GM23338 (cell line): ENCODE measurements at regions not wholly inside any gene's neighbourhood (a gene's known extent, or its start where the extent isn't known, plus 50 kb on each side); places are given as distances from the start of the nearest gene placed in this dataset.

Experiments
- ATAC-seq: fragments of 200-7000 bp; cut with Tn5 transposase; 3 replicates; pipeline ENCODE4 v1.9.1; 2020
- DNase-seq: peaks from one replicate; pipeline ENCODE4 v3.0.0-alpha.2; 2015; ENCODE audit warnings: low spot score
- H2AFZ ChIP-seq: fragments of 200-600 bp; sonication (generic); 2 replicates; pipeline ENCODE4 v1.8.0; 2016; ENCODE audit warnings: antibody characterized with exemption, mild to moderate bottlenecking, moderate library complexity
- H3F3A ChIP-seq: fragments of 200-600 bp; sonication (generic); replicated peaks from 2 replicates; pipeline ENCODE4 v1.8.0; 2017; ENCODE audit warnings: antibody characterized with exemption, mixed run types, low read depth
- H3K27ac ChIP-seq: fragments of 200-600 bp; sonication (generic); 2 replicates; pipeline ENCODE4 v1.6.1; 2016; ENCODE audit warnings: low read depth
- H3K27me3 ChIP-seq: fragments of 200-600 bp; sonication (generic); 2 replicates; pipeline ENCODE4 v1.8.0; 2016; ENCODE audit warnings: mild to moderate bottlenecking, mixed run types, moderate library complexity; ENCODE audit not compliant: insufficient read depth
- H3K36me3 ChIP-seq: fragments of 200-600 bp; sonication (generic); 2 replicates; pipeline ENCODE4 v1.8.0; 2016; ENCODE audit warnings: mild to moderate bottlenecking; ENCODE audit not compliant: insufficient read depth
- H3K4me1 ChIP-seq: fragments of 200-600 bp; sonication (generic); 2 replicates; pipeline ENCODE4 v1.8.0; 2016; ENCODE audit warnings: mild to moderate bottlenecking, moderate library complexity; ENCODE audit not compliant: insufficient read depth
- H3K4me2 ChIP-seq: fragments of 200-600 bp; sonication (generic); 2 replicates; pipeline ENCODE4 v1.7.1; 2017; ENCODE audit warnings: mixed run types
- H3K4me3 ChIP-seq: fragments of 200-600 bp; sonication (generic); 2 replicates; pipeline ENCODE4 v1.6.1; 2016; ENCODE audit warnings: mixed run types
- H3K79me2 ChIP-seq: fragments of 200-600 bp; sonication (generic); replicated peaks from 2 replicates; pipeline ENCODE4 v1.8.0; 2017; ENCODE audit warnings: mild to moderate bottlenecking; ENCODE audit not compliant: insufficient read depth
- H3K9me2 ChIP-seq: fragments of 200-600 bp; sonication (generic); 2 replicates; pipeline ENCODE4 v1.8.0; 2017; ENCODE audit not compliant: insufficient read depth
- H4K20me1 ChIP-seq: fragments of 200-600 bp; sonication (generic); replicated peaks from 2 replicates; pipeline ENCODE4 v1.8.0; 2017; ENCODE audit warnings: mild to moderate bottlenecking; ENCODE audit not compliant: insufficient read depth
- H3K27ac Mint-ChIP-seq: 2 replicates; pipeline ENCODE4 v1.8.0; 2020; ENCODE audit warnings: inconsistent platforms, mild to moderate bottlenecking, moderate library complexity, mixed read lengths
- H3K27me3 Mint-ChIP-seq: 3 replicates; pipeline ENCODE4 v1.8.0; 2022; ENCODE audit warnings: low read depth, mild to moderate bottlenecking, moderate library complexity, mixed read lengths, inconsistent platforms; ENCODE audit not compliant: insufficient read depth, poor library complexity
- H3K36me3 Mint-ChIP-seq: 3 replicates; pipeline ENCODE4 v1.8.0; 2021; ENCODE audit warnings: low read depth, mild to moderate bottlenecking, inconsistent platforms, moderate library complexity, mixed read lengths
- H3K4me1 Mint-ChIP-seq: 3 replicates; pipeline ENCODE4 v1.8.0; 2020; ENCODE audit warnings: mild to moderate bottlenecking, inconsistent platforms, mixed read lengths
- H3K4me3 Mint-ChIP-seq: 3 replicates; pipeline ENCODE4 v1.8.0; 2021; ENCODE audit warnings: moderate library complexity, mild to moderate bottlenecking, inconsistent platforms, mixed read lengths
- H3K9me3 Mint-ChIP-seq: 3 replicates; pipeline ENCODE4 v1.8.0; 2020; ENCODE audit warnings: moderate library complexity, mild to moderate bottlenecking, inconsistent platforms, mixed read lengths
- CREB1 ChIP-seq: fragments of 250-450 bp; sonication (Bioruptor Pico); IDR thresholded peaks from 2 replicates; pipeline ENCODE4 v1.5.0; 2020; ENCODE audit warnings: low read depth, mild to moderate bottlenecking, moderate library complexity
- CTCF ChIP-seq, 2 experiments: fragments of 200-600 bp in 1 of 2; sonication (generic) in 1 of 2; conservative IDR thresholded peaks; 2 replicates each; pipeline versions ENCODE4 v1.5.1 to v1.6.1; 2016 to 2017; ENCODE audit warnings: antibody characterized with exemption in 2 of 2, low read depth in 2 of 2, mild to moderate bottlenecking in 2 of 2, moderate library complexity in 1 of 2
- ETS1 ChIP-seq: IDR thresholded peaks from 2 replicates; pipeline ENCODE4 v1.6.1; 2016; ENCODE audit warnings: antibody characterized with exemption
- EZH2 ChIP-seq: fragments of 200-600 bp; sonication (generic); IDR thresholded peaks from one replicate; pipeline ENCODE4 v1.8.0; 2017; ENCODE audit warnings: antibody characterized with exemption, mild to moderate bottlenecking, low read depth; ENCODE audit not compliant: unreplicated experiment
- EZH2phosphoT487 ChIP-seq: fragments of 200-600 bp; sonication (generic); IDR thresholded peaks from one replicate; pipeline ENCODE4 v1.8.1; 2018; ENCODE audit warnings: antibody characterized with exemption; ENCODE audit not compliant: unreplicated experiment
- JUNB ChIP-seq: IDR thresholded peaks from one replicate; pipeline ENCODE4 v1.6.1; 2016; ENCODE audit warnings: antibody characterized with exemption; ENCODE audit not compliant: unreplicated experiment
- NANOG ChIP-seq: IDR thresholded peaks from 2 replicates; pipeline ENCODE4 v1.6.1; 2016; ENCODE audit warnings: antibody characterized with exemption, borderline replicate concordance
- POLR2AphosphoS5 ChIP-seq: IDR thresholded peaks from 2 replicates; pipeline ENCODE4 v1.6.1; 2016; ENCODE audit warnings: antibody characterized with exemption, low read depth
- REST ChIP-seq: IDR thresholded peaks from one replicate; pipeline ENCODE4 v1.6.1; 2018; ENCODE audit warnings: antibody characterized with exemption; ENCODE audit not compliant: unreplicated experiment
- STAT1 ChIP-seq: IDR thresholded peaks from one replicate; pipeline ENCODE4 v1.6.1; 2016; ENCODE audit warnings: antibody characterized with exemption; ENCODE audit not compliant: unreplicated experiment
- ZNF114 ChIP-seq: fragments of 250-450 bp; sonication (Bioruptor Pico); IDR thresholded peaks from 2 replicates; pipeline ENCODE4 v1.5.0; 2020; ENCODE audit warnings: mild to moderate bottlenecking, moderate library complexity
- ZNF331 ChIP-seq: fragments of 250-450 bp; sonication (Bioruptor Pico); IDR thresholded peaks from 2 replicates; pipeline ENCODE4 v1.5.0; 2020; ENCODE audit warnings: low read depth, mild to moderate bottlenecking, moderate library complexity
- ZNF462 ChIP-seq: fragments of 250-450 bp; sonication (Bioruptor Pico); IDR thresholded peaks from 2 replicates; pipeline ENCODE4 v1.5.0; 2020; ENCODE audit warnings: mild to moderate bottlenecking, moderate library complexity

GRCh38 chr7:53776323-53776722 lies 740.9 kb downstream of the POM121L12 start:
- Histone ChIP-seq H3K4me2 (no peak overlapping the region), H3K4me3 (no peak overlapping the region), H3K79me2 (no peaks in the 10 kb centered on the region), H3K36me3 (no peaks in the 10 kb centered on the region), H4K20me1 (no peaks in the 10 kb centered on the region), H3K27ac (no peak overlapping the region), H3K27me3 (no peaks in the 10 kb centered on the region), H3F3A (no peaks in the 10 kb centered on the region), H3K9me2 (no peaks in the 10 kb centered on the region; the same call in 1 of the 2 replicates), H2AFZ (0 out of 2 replicates have a peak overlapping the region, but pooled peaks have one; percentile 0), H3K4me1 (no peaks in the 10 kb centered on the region)
- no peak for TF ChIP-seq CTCF (conservative IDR thresholded peaks at IDR 0.05; ENCODE audit: low read depth in 2 of 2)
- no peak for TF ChIP-seq JUNB
- TF ChIP-seq ZNF114 (CRISPR knock-in tag), result no peak
- TF ChIP-seq REST, result no peak
- no peak for TF ChIP-seq POLR2AphosphoS5
- no peak for TF ChIP-seq STAT1
- TF ChIP-seq ZNF462 (CRISPR knock-in tag), result no peak
- TF ChIP-seq ETS1, result no peak
- no peak for TF ChIP-seq EZH2phosphoT487
- TF ChIP-seq EZH2, result no peak
- no peak for TF ChIP-seq ZNF331 (CRISPR knock-in tag)
- TF ChIP-seq CREB1 (CRISPR knock-in tag), result no peak
- TF ChIP-seq NANOG, result no peak
- Mint-ChIP-seq H3K36me3 (no peaks in the 10 kb centered on the region), H3K9me3 (no peaks in the 10 kb centered on the region), H3K4me1 (no peaks in the 10 kb centered on the region), H3K4me3 (no peak overlapping the region), H3K27ac (no peak overlapping the region), H3K27me3 (no peaks in the 10 kb centered on the region)
- no peak for DNase-seq
- ATAC-seq, result no peak
